ENCODE measurements at regions not wholly inside any gene's neighbourhood (a gene's known extent, or its start where the extent isn't known, plus 50 kb on each side); places are given as distances from the start of the nearest gene placed in this dataset.

DNA sequence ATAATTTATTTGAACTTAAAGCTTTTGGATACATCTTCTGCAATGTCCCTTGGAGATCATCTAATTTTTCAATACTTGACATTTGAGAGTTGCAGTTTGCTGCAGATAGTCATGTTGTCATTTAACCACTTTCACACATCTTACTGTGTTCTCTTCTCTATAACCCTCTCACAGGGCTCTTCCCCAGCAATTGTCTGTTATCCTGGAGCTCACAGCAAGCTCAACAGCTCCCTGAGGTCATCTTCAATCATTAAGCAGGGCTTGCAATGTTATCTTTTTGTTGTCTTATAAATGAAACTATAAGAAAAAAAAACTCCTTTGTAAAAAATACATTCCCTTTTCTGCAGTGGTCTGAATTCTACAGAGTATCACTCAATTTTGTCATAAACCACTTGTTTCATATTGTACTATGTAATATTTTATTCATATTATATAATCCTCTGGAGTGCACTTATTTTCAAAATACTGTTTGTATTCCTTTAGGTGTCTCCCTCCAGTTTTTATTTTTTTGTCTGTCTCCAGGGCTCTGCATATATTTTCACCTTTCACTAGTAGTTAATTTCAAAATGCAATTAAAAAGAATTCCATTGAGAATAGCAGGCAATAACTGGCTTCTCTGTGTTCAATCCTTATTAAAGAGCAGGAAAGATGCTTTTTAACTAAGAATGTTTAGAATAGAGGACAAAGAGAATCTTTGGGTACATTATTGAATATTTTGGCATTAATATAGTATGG lies 106.3 kb upstream of the ARSJ start:
- Histone ChIP-seq H3K4me3 (no peak overlapping the region), H3K27ac (no peak overlapping the region), H3K4me1 (replicated peaks) (no peaks in the 10 kb centered on the region), H3K27me3 (replicated peaks; ENCODE audit: insufficient read depth) (no peaks in the 10 kb centered on the region), H3K9me3 (no peaks in the 10 kb centered on the region), H3K36me3 (no peaks in the 10 kb centered on the region)
- TF ChIP-seq POLR2AphosphoS5 (IDR thresholded peaks at IDR 0.05) (no peak), POLR2A (IDR thresholded peaks at IDR 0.05) (no peak)
- TF ChIP-seq, protein P1, sequence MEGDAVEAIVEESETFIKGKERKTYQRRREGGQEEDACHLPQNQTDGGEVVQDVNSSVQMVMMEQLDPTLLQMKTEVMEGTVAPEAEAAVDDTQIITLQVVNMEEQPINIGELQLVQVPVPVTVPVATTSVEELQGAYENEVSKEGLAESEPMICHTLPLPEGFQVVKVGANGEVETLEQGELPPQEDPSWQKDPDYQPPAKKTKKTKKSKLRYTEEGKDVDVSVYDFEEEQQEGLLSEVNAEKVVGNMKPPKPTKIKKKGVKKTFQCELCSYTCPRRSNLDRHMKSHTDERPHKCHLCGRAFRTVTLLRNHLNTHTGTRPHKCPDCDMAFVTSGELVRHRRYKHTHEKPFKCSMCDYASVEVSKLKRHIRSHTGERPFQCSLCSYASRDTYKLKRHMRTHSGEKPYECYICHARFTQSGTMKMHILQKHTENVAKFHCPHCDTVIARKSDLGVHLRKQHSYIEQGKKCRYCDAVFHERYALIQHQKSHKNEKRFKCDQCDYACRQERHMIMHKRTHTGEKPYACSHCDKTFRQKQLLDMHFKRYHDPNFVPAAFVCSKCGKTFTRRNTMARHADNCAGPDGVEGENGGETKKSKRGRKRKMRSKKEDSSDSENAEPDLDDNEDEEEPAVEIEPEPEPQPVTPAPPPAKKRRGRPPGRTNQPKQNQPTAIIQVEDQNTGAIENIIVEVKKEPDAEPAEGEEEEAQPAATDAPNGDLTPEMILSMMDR (IDR thresholded peaks at IDR 0.05): no peak
- DNase-seq (ENCODE audit: low spot score): no peak
- intact Hi-C loops (cut with DNase I): no loop called here

DNA sequence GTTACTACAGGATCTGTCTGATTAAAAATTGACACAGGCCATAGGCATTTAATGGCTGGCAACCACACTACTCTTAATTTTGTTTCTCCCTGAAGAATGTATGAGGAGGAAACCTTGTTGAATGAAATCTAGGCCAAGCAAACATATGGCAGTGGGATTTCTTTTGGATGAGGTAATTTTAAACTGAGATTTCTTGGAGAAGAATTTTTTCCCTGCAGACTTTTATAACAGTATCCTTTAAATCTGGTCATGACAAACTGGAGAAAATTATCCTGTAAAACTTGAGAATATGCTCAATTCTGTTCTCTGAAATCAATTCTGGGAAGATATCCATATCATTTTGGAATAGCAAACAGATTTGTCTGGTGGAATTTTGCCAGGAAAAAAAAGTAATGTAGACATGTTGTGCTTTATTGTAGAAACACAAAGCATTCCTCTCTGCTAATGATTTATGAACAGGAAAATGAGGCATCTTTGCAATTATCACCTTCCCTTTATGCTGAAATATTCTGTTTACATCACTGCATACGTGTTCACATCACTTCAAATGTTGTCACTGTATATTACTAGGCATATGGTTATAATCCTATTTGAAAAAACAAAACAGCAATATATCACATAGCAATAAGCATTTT lies 108.3 kb upstream of the ARSJ start:
- no peak overlapping the region for H3K4me3 ChIP-seq
- intact Hi-C loops (cut with DNase I): no loop called here
- WGBS: 59% methylated on average over 1 of the region's 1 CpG
- TF ChIP-seq, protein P1 (IDR thresholded peaks at IDR 0.05): no peak
- TF ChIP-seq POLR2AphosphoS5 (IDR thresholded peaks at IDR 0.05) (no peak), POLR2A (IDR thresholded peaks at IDR 0.05) (no peak)
- no peaks in the 10 kb centered on the region for H3K36me3 ChIP-seq
- H3K27ac ChIP-seq: no peak overlapping the region
- H3K27me3 ChIP-seq (replicated peaks; ENCODE audit: insufficient read depth): no peaks in the 10 kb centered on the region
- H3K4me1 ChIP-seq (replicated peaks): no peaks in the 10 kb centered on the region
- no peaks in the 10 kb centered on the region for H3K9me3 ChIP-seq
- DNase-seq (ENCODE audit: low spot score): no peak

DNA sequence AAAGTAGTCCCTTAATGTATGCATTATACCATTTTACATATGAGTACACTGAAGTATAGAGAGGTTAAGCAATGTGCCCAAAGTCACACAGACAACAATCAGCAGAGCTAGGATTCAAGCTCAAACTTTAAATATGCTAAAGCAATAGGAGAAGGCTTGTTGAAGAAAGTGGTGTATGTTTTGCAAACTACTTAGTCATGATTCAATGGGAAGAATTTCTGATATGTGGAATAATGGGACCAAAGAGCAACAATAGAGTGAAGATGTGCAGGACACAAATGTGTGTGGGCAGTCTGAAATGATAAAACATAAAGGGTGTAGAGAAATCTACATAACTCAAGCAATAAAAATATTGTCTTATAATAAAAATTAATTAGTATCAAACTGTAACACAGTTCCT lies 109.0 kb upstream of the ARSJ start:
- Histone ChIP-seq H3K9me3 (no peaks in the 10 kb centered on the region), H3K36me3 (no peaks in the 10 kb centered on the region), H3K4me3 (no peak overlapping the region), H3K4me1 (replicated peaks) (no peaks in the 10 kb centered on the region), H3K27me3 (replicated peaks; ENCODE audit: insufficient read depth) (no peaks in the 10 kb centered on the region), H3K27ac (no peak overlapping the region)
- DNase-seq (ENCODE audit: low spot score): no peak
- TF ChIP-seq POLR2A (IDR thresholded peaks at IDR 0.05) (no peak), POLR2AphosphoS5 (IDR thresholded peaks at IDR 0.05) (no peak)
- TF ChIP-seq, protein P1 (IDR thresholded peaks at IDR 0.05): no peak
- intact Hi-C loops (cut with DNase I): no loop called here

- Histone ChIP-seq H3K27me3 (replicated peaks; ENCODE audit: insufficient read depth) (no peaks in the 10 kb centered on the region), H3K27ac (no peak overlapping the region), H3K36me3 (no peaks in the 10 kb centered on the region), H3K4me1 (replicated peaks) (no peaks in the 10 kb centered on the region), H3K4me3 (no peak overlapping the region), H3K9me3 (no peaks in the 10 kb centered on the region)
- 27% methylated on average over 1 of the region's 1 CpG for WGBS
- TF ChIP-seq, protein P1 (IDR thresholded peaks at IDR 0.05): no peak
- TF ChIP-seq POLR2A (IDR thresholded peaks at IDR 0.05) (no peak), POLR2AphosphoS5 (IDR thresholded peaks at IDR 0.05) (no peak)
- intact Hi-C loops (cut with DNase I): no loop called here
- DNase-seq (ENCODE audit: low spot score): no peak
Observed at GRCh38 chr4:114091546-114091945, 112.1 kb upstream of the ARSJ start.

DNA sequence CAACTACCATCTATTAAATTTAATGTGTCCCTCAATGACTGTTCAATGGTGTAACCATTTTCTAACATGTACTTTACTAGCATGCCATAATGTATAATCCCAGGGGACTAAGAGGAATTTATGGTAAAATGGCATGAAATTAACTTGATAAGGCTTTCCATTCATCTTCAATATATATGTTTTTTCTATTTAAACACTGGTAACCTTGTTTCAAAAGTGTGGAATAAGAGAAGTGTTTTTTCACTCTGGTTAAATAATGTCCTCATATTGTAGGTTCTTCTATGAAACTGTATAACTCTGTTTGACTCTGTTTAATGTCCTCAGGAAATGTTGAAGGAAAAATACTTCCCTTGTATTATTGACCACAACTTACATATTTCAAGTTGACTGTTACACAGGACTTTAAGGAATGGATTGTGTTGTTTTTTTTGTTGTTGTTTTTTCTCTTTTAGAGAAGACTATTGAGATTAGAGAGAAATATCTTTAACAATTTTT lies 113.8 kb upstream of the ARSJ start:
- Histone ChIP-seq H3K4me1 (replicated peaks) (no peaks in the 10 kb centered on the region), H3K4me3 (no peak overlapping the region), H3K27ac (no peak overlapping the region), H3K27me3 (replicated peaks; ENCODE audit: insufficient read depth) (no peaks in the 10 kb centered on the region), H3K9me3 (no peaks in the 10 kb centered on the region), H3K36me3 (no peaks in the 10 kb centered on the region)
- intact Hi-C loops (cut with DNase I): no loop called here
- no peak for DNase-seq (ENCODE audit: low spot score)
- TF ChIP-seq, protein P1 (IDR thresholded peaks at IDR 0.05): no peak
- TF ChIP-seq POLR2AphosphoS5 (IDR thresholded peaks at IDR 0.05): no peak
- no peak for TF ChIP-seq POLR2A (IDR thresholded peaks at IDR 0.05)
